SK-N-MC (cell line): ENCODE measurements at regions not wholly inside any gene's neighbourhood (a gene's known extent, or its start where the extent isn't known, plus 50 kb on each side); places are given as distances from the start of the nearest gene placed in this dataset.

Source experiments
- DNase-seq: peaks from one replicate; pipeline ENCODE4 v3.0.0-alpha.2; 2011; ENCODE audit warnings: low read depth, low spot score
- H3K27ac ChIP-seq: fragments of 200-600 bp; sonication (generic); 2 replicates; pipeline ENCODE4 v1.5.1; 2016; ENCODE audit warnings: mixed run types
- H3K36me3 ChIP-seq: fragments of 200-600 bp; sonication (generic); 2 replicates; pipeline ENCODE4 v1.6.1; 2017; ENCODE audit warnings: antibody characterized with exemption, low read length, mixed read lengths; ENCODE audit not compliant: insufficient read depth
- H3K4me3 ChIP-seq: fragments of 200-600 bp; sonication (generic); 2 replicates; pipeline ENCODE4 v1.5.1; 2016
- H3K9ac ChIP-seq: fragments of 200-600 bp; sonication (generic); 2 replicates; pipeline ENCODE4 v1.8.0; 2017; ENCODE audit warnings: mixed run types, mixed read lengths; ENCODE audit not compliant: insufficient read length
- H3K9me3 ChIP-seq: fragments of 200-600 bp; sonication (generic); 2 replicates; pipeline ENCODE4 v1.6.1; 2017; ENCODE audit warnings: low read depth, mild to moderate bottlenecking, antibody characterized with exemption, low read length, moderate library complexity, mixed read lengths
- EZH2 ChIP-seq: fragments of 200-600 bp; sonication (generic); IDR thresholded peaks from one replicate; pipeline ENCODE4 v1.6.1; 2017; ENCODE audit warnings: antibody characterized with exemption
- FOXP2 ChIP-seq: optimal IDR thresholded peaks from 2 replicates; pipeline ENCODE3; 2011; ENCODE audit warnings: mild to moderate bottlenecking, moderate library complexity; ENCODE audit not compliant: insufficient read depth; ENCODE audit errors: extremely low read length, control extremely low read depth
- POLR2AphosphoS5 ChIP-seq: IDR thresholded peaks from 2 replicates; pipeline ENCODE4 v1.6.1; 2012; ENCODE audit warnings: mild to moderate bottlenecking, low read depth, low read length, borderline replicate concordance

DNA sequence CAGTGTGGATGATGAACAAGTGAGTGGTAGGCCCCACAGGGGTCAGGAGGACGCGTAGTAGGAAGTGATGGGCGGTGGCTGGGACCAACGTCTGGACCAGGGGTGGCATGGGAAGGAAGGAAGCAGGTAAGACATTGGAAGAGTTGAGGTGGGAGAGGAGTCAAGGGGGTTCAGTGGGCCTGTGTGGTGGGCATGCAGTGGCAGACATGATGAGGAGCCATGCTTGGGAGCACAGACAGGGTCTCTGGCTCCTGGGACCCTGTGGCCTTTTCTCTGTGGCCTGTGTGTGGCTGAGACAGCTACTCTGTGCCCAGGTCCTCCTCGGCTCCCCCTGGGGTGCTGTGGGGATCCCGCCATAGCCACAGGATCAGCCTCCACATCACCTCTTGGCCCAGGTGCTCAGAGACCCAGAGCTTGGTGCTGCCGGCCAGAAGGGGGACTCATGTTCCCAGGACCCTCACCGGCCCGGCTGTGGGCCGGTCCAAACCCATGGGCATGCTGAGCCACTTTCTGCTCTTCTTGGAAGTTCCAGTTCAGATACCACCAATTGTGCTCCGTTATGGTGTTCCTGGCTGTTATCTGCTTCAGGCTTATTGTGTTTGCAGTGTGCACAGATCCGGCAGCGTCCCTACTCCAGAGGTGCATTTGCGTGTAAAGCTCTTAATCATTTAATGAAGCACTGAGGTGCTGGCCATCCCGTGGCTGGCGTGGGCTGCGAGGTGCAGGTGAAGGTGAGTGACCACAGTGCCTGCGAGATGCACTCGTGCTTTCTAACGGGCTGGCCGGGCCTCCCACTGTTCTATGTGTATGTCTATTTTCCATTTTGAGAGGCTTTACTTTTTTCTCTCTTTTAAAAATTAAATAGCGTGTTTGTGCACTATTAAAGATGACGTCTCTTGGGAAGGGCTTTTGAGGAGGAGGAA lies 147.9 kb downstream of the TEX29 start:
- Histone ChIP-seq H3K4me3 (no peak overlapping the region), H3K27ac (no peak overlapping the region), H3K9me3 (no peaks in the 10 kb centered on the region), H3K9ac (no peak overlapping the region), H3K36me3 (no peaks in the 10 kb centered on the region)
- no peak for TF ChIP-seq POLR2AphosphoS5
- TF ChIP-seq FOXP2, result no peak
- no peak for TF ChIP-seq EZH2
- no peak for DNase-seq

DNA sequence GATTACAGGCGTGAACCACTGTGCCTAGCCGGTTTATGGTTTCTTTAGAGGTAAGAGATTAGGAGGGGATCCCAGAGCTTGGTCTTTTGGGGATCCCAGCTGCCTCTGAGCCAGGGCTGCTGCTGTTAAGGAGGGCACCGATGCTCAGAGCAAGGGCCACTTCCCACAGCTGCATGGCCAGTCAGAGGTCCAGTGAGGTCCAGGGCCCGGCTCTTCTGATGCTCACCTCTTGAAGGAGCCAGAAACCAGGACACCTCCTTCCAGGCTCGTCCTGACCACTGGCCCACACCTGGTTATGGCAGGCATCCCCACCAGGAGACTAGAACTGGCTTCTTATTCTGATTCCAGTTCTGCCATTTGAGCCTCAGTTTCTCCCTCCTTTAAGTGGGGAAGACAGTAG lies 149.0 kb downstream of the TEX29 start:
- no peaks in the 10 kb centered on the region for H3K9me3 ChIP-seq
- H3K36me3 ChIP-seq, result no peaks in the 10 kb centered on the region
- H3K27ac ChIP-seq, result no peak overlapping the region
- DNase-seq, result no peak
- H3K9ac ChIP-seq, result no peak overlapping the region
- TF ChIP-seq POLR2AphosphoS5, result no peak
- TF ChIP-seq EZH2, result no peak
- TF ChIP-seq FOXP2, result no peak
- H3K4me3 ChIP-seq, result no peak overlapping the region

GRCh38 chr13:111469916-111470506 lies 149.6 kb downstream of the TEX29 start:
- DNase-seq, result no peak
- no peak overlapping the region for H3K9ac ChIP-seq
- no peaks in the 10 kb centered on the region for H3K36me3 ChIP-seq
- H3K27ac ChIP-seq, result no peak overlapping the region
- TF ChIP-seq POLR2AphosphoS5 (no peak), EZH2 (no peak), FOXP2 (no peak)
- H3K9me3 ChIP-seq, result no peaks in the 10 kb centered on the region
- no peak overlapping the region for H3K4me3 ChIP-seq

DNA sequence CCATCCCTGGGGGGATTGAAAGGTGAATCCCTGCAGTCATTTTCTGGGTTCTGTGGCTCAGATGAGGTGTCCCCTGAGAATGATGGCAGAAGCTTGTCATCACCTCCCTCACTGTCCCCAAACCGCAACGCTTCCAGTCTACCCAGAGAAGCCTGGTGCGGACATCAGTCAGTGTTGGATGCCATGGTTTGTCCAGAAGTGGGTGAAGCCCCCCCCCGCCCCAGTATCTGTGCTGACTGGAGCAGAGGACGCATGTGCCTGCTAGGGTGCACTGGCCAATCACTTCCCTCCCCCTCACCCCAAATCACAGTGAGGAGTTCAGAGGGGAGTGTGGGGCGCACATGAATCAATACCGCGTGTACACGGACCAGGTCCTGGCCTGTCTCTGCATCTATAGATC lies 150.5 kb downstream of the TEX29 start:
- TF ChIP-seq EZH2, result no peak
- TF ChIP-seq FOXP2, result no peak
- TF ChIP-seq POLR2AphosphoS5, result no peak
- Histone ChIP-seq H3K4me3 (no peak overlapping the region), H3K36me3 (no peaks in the 10 kb centered on the region), H3K9me3 (no peaks in the 10 kb centered on the region), H3K9ac (no peak overlapping the region), H3K27ac (no peak overlapping the region)
- DNase-seq, result no peak

DNA sequence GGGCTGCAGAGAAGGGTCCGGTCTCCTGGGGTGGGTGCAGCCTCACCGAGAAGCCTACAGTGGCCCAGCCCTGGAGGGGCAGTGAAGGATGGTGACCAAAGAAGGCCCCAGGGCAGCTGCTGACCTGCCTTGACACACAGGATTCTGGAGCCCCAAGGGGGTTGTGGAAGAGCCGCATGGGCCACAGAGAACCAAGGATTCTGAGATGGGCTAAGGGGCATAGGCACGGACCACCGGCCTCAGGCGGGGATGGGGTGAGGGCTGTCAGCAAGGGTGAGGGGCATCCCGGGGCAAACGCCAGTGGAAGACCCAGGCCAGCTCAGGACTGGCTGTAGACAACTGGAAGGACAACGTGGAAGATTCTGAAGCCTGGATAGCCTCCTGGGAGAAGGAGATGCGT lies 151.6 kb downstream of the TEX29 start:
- no peak for TF ChIP-seq POLR2AphosphoS5
- no peak for TF ChIP-seq FOXP2
- TF ChIP-seq EZH2, result no peak
- H3K9ac ChIP-seq, result no peak overlapping the region
- no peaks in the 10 kb centered on the region for H3K9me3 ChIP-seq
- no peak overlapping the region for H3K4me3 ChIP-seq
- no peak for DNase-seq
- no peak overlapping the region for H3K27ac ChIP-seq
- no peaks in the 10 kb centered on the region for H3K36me3 ChIP-seq

DNA sequence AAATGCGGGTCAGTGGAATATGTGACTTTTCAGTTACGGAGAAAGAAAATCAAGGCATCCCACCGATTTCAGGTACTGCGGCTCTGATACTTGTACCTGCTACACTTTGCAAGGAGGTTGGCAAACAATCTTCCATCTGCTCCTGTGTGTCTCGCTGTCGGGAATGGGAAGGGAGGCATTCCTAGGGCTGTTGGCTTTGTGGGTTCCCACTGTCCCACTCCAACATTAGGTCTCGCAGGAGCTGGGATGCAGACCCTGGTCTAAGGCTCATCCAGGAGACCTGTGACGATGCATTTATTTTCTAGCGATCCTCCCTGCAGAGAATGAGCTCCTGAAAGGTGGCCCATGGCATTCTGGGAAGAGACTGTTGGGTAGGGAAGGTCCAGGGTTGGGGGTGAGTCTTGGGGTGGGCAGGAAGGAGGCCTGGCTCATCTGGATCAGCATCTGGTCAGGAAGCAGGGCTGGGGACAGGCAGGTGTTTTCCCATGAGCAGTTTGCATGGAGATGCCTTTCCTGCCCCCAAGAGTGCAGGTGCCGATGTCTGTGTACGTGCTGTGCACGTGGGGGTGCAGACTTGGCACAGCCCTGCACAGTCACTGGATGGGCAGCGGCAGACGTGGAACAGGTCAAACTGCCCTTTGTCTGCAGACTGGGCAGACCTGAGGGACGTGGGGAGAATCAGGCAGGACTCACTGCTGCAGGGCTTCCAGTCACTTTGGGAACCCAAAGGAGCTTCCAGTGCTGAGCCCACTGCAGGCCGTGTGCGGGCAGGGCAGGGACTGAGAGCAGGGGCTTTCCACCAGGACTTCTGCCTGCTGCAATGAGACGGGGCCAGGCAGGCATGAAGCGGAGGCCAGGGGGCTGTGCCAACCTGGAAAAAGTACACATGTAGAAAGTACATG lies 152.4 kb downstream of the TEX29 start:
- no peaks in the 10 kb centered on the region for H3K36me3 ChIP-seq
- DNase-seq, result no peak
- no peak overlapping the region for H3K4me3 ChIP-seq
- H3K9ac ChIP-seq, result no peak overlapping the region
- no peaks in the 10 kb centered on the region for H3K9me3 ChIP-seq
- no peak overlapping the region for H3K27ac ChIP-seq
- TF ChIP-seq FOXP2, result no peak
- no peak for TF ChIP-seq POLR2AphosphoS5
- no peak for TF ChIP-seq EZH2

- Histone ChIP-seq H3K36me3 (no peaks in the 10 kb centered on the region), H3K9me3 (no peaks in the 10 kb centered on the region), H3K27ac (no peak overlapping the region), H3K9ac (no peak overlapping the region), H3K4me3 (no peak overlapping the region)
- peak; percentile 10 for DNase-seq
- no peak for TF ChIP-seq EZH2
- TF ChIP-seq FOXP2, result no peak
- no peak for TF ChIP-seq POLR2AphosphoS5
Observed at GRCh38 chr13:111474136-111475002, 153.9 kb downstream of the TEX29 start.

DNA sequence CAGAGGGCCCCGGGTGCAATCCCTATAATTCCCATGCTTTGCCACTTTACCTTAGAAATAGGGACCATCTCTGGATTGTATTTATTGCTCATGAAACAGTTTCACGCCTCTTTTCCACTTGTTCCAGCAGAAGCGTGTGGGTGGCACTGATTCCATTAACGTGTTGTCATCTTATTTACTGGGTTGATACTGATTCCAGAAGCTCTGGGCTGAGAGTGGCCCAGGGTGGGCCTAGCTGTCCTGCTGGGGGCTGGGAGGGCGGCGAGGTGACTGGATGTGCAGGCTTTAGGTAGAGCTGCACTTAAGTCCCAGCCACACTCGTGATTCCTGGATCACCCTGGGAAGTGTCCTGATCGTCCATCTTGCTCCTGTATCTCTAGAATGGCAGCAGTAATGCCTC lies 155.0 kb downstream of the TEX29 start:
- Histone ChIP-seq H3K36me3 (no peaks in the 10 kb centered on the region), H3K9ac (no peak overlapping the region), H3K4me3 (no peak overlapping the region), H3K27ac (no peak overlapping the region), H3K9me3 (no peaks in the 10 kb centered on the region)
- TF ChIP-seq EZH2, result no peak
- TF ChIP-seq POLR2AphosphoS5, result no peak
- no peak for TF ChIP-seq FOXP2
- DNase-seq, result no peak
